ENCODE measurements at regions not wholly inside any gene's neighbourhood (a gene's known extent, or its start where the extent isn't known, plus 50 kb on each side); places are given as distances from the start of the nearest gene placed in this dataset.

DNA sequence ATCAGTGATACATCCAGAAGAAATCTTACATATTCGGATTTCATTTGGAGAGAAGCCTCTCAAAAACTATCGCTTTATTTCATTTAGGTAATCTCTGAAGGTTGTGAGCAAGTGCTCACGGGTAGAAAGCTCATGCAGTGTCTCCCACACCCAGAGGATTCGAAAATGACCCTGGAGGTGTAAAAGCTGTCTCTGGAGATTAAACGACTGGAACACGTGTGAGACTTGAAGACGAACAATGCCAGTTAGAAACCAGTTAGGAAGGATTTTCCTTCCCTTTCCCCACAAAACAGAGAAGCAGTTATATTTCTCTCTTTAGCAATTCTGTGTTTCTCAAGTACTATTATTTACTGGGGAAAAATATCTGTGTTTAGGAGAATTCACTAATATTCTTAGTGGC, 92.5 kb upstream of the CD55 start:
- H3K27ac Mint-ChIP-seq: no peak overlapping the region
- no peaks in the 10 kb centered on the region for H3K4me1 Mint-ChIP-seq (ENCODE audit: low read depth)

DNA sequence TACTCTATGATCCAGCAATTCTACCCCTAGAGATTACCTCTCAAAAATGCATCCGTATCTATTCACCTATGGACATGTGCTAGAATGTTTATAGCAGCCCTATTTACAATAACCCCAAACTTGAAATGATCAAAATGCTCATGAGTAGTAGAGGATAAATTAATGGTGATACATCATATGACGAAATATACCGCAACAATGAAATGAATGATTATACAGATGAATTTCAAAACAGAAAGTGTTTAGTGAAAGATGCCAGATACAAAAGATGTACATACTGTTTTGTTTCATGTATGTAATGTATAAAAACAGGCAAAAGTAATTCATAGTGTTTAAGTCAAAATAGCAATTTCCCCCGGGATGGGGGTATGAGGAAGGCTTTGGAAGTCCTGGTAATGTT, 91.0 kb upstream of the CD55 start:
- H3K4me1 Mint-ChIP-seq (ENCODE audit: low read depth): no peaks in the 10 kb centered on the region

More for the DNA sequence above, 92.5 kb upstream of the CD55 start:
- Mint-ChIP-seq H3K9me3 (no peaks in the 10 kb centered on the region), H3K4me3 (no peak overlapping the region), H3K36me3 (ENCODE audit: low read depth) (no peaks in the 10 kb centered on the region), H3K27me3 (no peaks in the 10 kb centered on the region)

DNA sequence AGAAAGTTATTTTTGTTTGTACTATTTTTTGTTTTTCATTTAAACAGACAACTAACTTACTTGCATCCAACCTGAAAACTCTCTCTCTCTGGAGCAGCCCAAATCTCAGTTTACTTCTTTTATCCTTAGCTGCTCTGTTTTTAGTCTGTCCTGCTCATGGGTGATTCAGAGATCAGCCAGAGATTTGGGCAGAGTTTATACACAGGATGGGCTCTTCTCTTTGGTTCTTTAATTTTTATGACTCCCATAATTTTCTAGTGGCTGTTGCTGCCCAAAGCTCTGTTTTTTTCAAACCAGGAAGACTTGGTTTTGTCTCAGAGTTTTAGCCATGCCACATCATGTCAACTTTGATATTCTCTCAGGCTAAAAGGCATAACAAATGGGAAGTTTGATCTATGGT, 86.8 kb upstream of the CD55 start:
- Mint-ChIP-seq H3K4me1 (ENCODE audit: low read depth) (no peaks in the 10 kb centered on the region), H3K27ac (no peak overlapping the region), H3K27me3 (peaks cover 6% of the 10 kb centered on the region), H3K4me3 (no peak overlapping the region), H3K36me3 (ENCODE audit: low read depth) (no peaks in the 10 kb centered on the region), H3K9me3 (no peaks in the 10 kb centered on the region)

More for the DNA sequence above, 91.0 kb upstream of the CD55 start:
- no peaks in the 10 kb centered on the region for H3K9me3 Mint-ChIP-seq
- H3K27ac Mint-ChIP-seq: no peak overlapping the region
- no peak overlapping the region for H3K4me3 Mint-ChIP-seq
- H3K27me3 Mint-ChIP-seq: no peaks in the 10 kb centered on the region
- H3K36me3 Mint-ChIP-seq (ENCODE audit: low read depth): no peaks in the 10 kb centered on the region

DNA sequence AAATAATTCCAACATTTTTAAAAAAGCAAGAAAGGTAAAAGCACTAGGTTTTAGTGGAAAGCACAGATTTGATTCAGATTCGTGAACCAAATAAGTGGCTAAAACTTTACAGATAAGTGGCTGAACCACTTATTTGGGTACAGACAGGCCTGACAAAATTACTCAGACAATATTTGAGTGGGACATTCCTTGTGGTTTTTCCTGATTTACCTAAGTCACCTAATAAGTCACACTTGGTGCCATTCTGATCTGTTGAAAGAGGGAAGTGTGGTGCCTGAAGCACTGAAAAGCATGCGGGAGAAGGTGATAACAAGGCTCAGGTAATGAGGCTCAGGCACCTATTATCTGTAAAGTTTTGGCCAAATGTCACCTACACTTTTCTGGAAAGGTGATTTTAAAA, 81.6 kb upstream of the CD55 start:
- H3K27ac Mint-ChIP-seq: no peak overlapping the region
- H3K27me3 Mint-ChIP-seq: peaks cover 6% of the 10 kb centered on the region
- no peaks in the 10 kb centered on the region for H3K36me3 Mint-ChIP-seq (ENCODE audit: low read depth)
- no peaks in the 10 kb centered on the region for H3K9me3 Mint-ChIP-seq
- H3K4me1 Mint-ChIP-seq (ENCODE audit: low read depth): peaks cover under 1% of the 10 kb centered on the region
- no peak overlapping the region for H3K4me3 Mint-ChIP-seq

DNA sequence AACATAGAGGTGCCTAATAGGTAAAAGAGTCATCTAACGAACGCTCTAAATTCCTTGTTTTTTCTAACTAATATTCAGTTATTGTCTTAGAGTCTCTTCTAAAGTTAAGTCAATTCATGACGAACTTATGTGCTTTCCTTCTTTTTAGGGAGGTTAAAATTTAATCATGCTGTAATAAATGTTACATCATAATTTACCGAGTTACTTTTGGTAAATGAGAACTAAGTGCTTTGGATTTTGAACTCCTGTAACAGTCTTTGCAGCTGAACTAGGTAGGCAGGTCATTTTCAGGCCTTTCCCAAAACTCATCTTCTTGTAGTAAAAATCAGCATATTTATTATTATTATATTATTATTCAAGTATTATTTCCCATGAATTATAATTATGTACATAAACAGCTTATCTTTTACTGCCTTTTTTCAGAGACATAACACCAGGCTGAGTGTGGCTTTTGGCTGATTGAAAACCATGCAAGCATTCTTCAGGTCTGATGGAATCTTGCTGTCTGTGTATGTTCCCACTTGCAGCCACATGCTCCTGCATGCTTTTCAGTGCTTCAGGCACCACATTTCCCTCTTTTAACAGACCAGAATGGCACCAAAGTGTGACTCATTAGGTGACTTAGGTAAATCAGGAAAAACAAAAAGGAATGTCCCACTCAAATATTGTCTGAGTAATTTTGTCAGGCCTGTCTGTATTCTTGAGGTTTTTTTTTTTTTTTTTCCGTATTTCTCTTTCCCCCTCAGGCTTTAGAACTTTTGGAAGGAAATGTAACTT, 81.0 kb upstream of the CD55 start:
- H3K27ac Mint-ChIP-seq: no peak overlapping the region
- no peaks in the 10 kb centered on the region for H3K9me3 Mint-ChIP-seq
- H3K27me3 Mint-ChIP-seq: peaks cover 6% of the 10 kb centered on the region
- no peak overlapping the region for H3K4me3 Mint-ChIP-seq
- no peaks in the 10 kb centered on the region for H3K36me3 Mint-ChIP-seq (ENCODE audit: low read depth)
- H3K4me1 Mint-ChIP-seq (ENCODE audit: low read depth): peaks cover 4% of the 10 kb centered on the region

DNA sequence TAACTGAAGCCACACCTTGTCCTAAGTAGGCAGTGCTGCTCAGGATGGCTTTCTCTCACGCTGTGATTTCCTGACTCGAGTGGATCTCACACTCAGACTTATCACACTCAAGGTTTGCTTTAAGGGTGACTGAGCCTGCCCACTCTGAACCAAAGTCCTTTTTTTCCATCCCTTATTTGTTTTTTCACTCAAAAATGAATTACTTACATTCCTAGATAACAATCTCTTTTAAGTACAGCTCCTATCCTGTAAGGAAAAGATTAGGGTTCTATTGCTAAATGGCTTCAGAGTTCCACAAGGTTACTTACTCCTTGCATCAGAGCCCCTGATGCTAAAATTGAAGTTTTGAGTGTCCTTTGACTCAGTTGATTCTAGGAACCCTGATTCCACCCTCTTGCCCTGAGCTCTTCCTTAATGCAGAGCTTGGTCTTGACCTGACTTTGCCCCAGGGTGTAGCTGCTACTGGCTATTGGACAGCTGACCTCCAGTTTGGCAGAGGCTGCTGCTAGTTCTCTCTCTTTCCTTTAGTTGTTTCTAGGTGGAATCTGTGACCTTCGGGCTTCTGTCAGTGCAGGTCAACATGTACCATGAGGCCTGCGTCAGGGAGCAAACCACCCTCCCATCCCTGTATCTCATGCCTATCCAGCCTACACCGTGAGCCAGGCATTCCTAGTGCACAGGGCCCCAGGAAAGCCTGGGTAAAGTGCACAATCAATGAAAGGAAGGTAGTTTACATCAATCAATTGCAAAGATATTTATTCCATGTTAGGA, 80.1 kb upstream of the CD55 start:
- Mint-ChIP-seq H3K27me3 (peaks cover 6% of the 10 kb centered on the region), H3K4me3 (no peak overlapping the region), H3K4me1 (ENCODE audit: low read depth) (peaks cover 4% of the 10 kb centered on the region), H3K36me3 (ENCODE audit: low read depth) (no peaks in the 10 kb centered on the region), H3K9me3 (no peaks in the 10 kb centered on the region), H3K27ac (no peak overlapping the region)

DNA sequence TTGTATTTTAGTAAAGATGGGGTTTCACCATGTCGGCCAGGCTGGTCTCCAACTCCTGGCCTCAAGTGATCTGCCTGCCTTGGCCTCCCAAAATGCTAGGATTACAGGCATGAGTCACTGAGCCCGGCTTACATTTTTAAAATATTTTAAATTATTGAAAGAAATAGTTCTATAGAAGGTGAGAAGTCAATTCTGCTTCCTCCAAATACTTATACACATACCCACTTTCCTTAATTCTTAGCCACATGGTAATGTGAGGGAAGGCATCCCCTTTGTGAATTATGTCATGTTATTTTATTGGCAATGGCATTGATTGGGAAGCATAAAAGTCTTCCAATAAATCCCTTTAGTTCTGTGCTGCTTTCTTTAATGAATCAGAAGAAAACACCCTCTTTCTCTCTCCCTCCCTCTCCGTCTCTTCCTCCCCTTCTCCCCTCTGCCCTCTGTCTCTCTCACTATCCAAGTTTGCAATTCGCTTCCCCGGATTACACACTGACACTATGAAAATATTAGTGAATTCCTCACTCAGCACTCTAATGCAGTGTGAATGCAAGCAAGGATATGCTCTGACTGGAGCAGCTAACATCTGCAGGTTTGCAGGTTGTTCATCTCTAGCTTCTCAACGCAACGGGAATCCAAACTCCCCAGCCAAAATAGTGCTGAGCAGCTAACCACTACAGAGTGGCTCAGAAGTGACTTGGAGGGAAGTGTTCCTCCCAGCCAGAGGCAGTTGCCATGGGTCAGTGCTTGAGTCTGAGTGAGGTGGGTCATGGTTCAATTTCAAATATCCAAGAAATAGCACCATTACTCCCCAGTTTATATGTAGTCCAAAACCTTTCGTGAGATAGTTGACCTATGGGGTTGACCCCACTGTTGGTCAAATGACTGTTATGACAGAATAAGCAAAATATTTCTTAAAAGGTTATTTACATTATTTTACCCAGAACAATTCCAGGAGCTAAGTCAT, 77.8 kb upstream of the CD55 start:
- no peaks in the 10 kb centered on the region for H3K9me3 Mint-ChIP-seq
- H3K36me3 Mint-ChIP-seq (ENCODE audit: low read depth): no peaks in the 10 kb centered on the region
- peaks cover 1% of the 10 kb centered on the region for H3K27me3 Mint-ChIP-seq
- peaks cover 4% of the 10 kb centered on the region for H3K4me1 Mint-ChIP-seq (ENCODE audit: low read depth)
- H3K27ac Mint-ChIP-seq: no peak overlapping the region
- no peak overlapping the region for H3K4me3 Mint-ChIP-seq

DNA sequence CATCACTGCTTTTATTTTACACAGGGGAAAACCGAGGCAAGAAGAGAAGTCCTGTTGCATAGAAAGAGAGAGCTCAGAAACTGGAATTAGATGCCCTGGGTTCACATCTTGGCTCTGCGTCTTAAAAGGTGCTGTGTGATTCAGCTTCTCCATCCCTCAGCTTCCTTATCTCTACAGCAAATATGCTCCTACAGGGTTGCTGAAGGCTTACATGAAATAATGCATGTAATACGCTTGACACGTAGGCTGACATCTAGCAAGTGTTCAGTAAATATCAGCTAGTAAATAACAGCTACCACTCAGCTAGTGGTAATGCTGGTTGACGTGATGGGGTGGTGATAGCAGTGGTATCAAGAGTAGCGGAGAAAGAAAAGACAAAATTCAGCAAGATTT, 77.1 kb upstream of the CD55 start:
- Mint-ChIP-seq H3K27me3 (no peaks in the 10 kb centered on the region), H3K9me3 (no peaks in the 10 kb centered on the region), H3K4me1 (ENCODE audit: low read depth) (peaks cover 4% of the 10 kb centered on the region), H3K27ac (no peak overlapping the region), H3K36me3 (ENCODE audit: low read depth) (no peaks in the 10 kb centered on the region), H3K4me3 (no peak overlapping the region)

DNA sequence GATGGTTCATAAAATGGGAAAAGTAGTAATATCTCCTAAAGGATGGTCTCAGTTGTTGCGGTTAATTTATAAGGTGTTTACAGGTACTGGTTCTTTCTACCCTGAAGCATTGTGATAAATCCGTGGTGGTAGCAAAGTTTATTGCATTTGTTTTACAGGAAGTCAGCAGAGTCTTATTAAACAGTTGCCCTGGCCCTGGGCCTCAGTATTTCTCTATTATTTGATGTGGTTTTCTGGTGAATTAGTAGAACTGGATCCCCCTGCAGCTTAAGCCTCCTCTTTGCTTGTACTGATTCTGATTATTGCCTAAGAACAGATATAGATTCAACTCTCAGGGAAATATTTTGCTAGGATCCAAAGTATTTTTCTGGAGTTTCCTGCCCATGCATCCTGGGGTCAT, 76.4 kb upstream of the CD55 start:
- Mint-ChIP-seq H3K36me3 (ENCODE audit: low read depth) (no peaks in the 10 kb centered on the region), H3K4me1 (ENCODE audit: low read depth) (peaks cover 4% of the 10 kb centered on the region), H3K27ac (no peak overlapping the region), H3K9me3 (no peaks in the 10 kb centered on the region), H3K4me3 (no peak overlapping the region), H3K27me3 (no peaks in the 10 kb centered on the region)

DNA sequence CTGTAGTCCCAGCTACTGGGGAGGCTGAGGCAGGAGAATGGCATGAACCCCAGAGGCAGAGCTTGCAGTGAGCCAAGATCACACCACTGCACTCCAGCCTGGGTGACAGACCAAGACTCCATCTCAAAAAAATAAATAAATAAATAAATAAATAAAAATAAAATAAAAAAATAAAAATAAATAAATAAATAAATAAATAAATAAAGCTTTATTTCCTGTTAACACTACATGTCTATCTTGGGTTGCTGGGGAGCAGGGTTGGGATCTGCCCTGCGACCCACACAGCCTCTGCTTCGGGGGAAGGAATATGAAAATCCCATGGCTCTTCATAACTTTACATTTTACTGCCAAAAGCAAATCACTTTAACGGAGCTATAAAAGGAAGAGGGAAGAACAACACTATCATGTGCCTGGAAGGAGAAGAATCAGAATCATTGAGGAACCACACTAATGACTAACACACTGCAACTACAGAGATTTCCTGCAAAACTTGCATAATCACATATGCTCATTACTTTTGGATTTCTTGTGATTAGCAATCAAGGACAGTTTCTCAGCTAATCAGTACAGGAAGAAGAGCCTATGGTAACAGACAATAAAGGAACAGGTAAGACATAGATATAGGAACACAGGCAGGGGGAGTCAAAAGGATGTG, 72.8 kb upstream of the CD55 start:
- Mint-ChIP-seq H3K27me3 (no peaks in the 10 kb centered on the region), H3K36me3 (ENCODE audit: low read depth) (no peaks in the 10 kb centered on the region), H3K4me1 (ENCODE audit: low read depth) (peaks cover 4% of the 10 kb centered on the region), H3K27ac (no peak overlapping the region), H3K9me3 (no peaks in the 10 kb centered on the region), H3K4me3 (no peak overlapping the region)

DNA sequence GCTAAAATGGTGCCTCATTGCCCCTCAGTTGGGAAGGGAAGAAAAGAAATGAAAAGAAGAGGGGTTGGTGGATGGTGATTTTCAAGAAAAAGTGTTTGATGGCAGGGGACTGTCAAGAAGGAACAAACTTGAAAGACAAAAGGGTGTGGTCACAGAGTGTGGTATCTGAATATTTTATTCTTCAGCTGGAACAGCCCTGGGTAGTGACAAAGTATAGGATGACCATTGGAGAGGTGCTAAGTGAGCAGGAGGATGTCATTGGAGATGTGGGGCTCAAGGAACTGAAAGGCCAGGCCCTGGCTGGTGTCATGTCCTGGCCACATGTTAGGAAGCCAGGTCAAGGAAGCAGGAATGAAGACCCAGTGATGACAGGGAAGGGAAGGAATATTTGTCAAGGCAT, 71.0 kb upstream of the CD55 start:
- no peak overlapping the region for H3K27ac Mint-ChIP-seq
- peaks cover 11% of the 10 kb centered on the region for H3K36me3 Mint-ChIP-seq (ENCODE audit: low read depth)
- peaks cover 4% of the 10 kb centered on the region for H3K9me3 Mint-ChIP-seq
- H3K4me1 Mint-ChIP-seq (ENCODE audit: low read depth): no peaks in the 10 kb centered on the region
- H3K27me3 Mint-ChIP-seq: no peaks in the 10 kb centered on the region
- H3K4me3 Mint-ChIP-seq: no peak overlapping the region

DNA sequence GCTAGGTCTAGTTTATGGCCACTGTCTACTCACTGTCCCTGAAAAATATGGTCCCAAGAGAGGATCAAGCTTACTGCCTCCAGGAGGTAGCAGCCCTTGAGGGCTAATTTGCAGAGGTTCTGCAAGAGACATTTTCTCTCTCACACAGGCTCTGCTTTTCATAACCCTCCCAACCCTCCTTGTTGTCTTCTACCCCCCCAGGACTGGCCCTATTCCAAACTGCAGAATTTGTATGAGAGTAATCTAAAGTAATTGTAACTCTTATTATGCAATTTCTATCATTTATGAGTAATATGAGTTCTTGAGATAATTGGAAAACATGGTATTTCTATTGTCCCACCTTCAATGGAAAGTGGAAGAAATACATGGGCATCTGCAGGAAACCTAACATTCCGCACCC, 70.4 kb upstream of the CD55 start:
- no peak overlapping the region for H3K4me3 Mint-ChIP-seq
- H3K27me3 Mint-ChIP-seq: no peaks in the 10 kb centered on the region
- no peak overlapping the region for H3K27ac Mint-ChIP-seq
- peaks cover 4% of the 10 kb centered on the region for H3K9me3 Mint-ChIP-seq
- H3K4me1 Mint-ChIP-seq (ENCODE audit: low read depth): no peaks in the 10 kb centered on the region
- H3K36me3 Mint-ChIP-seq (ENCODE audit: low read depth): peaks cover 11% of the 10 kb centered on the region

DNA sequence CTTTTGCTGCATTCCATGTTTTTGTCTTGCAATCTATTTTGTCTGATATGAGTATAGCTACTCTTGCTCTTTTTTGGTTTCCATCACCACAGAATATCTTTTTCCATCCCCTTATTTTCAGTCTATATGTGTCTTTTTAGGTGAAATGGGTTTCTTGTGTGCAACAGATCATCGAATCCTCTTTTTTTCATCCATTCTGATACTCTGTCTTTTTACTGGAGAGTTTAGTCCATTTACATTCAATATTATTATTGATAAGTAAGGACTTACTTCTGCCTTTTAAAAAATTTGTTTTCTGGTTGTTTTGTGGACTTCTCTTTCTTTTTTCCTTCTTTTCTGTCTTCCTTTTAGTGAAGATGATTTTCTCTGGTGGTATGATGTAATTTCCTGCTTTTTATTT, 64.6 kb upstream of the CD55 start:
- no peak overlapping the region for H3K27ac Mint-ChIP-seq
- no peaks in the 10 kb centered on the region for H3K27me3 Mint-ChIP-seq
- peaks cover 11% of the 10 kb centered on the region for H3K36me3 Mint-ChIP-seq (ENCODE audit: low read depth)
- H3K4me1 Mint-ChIP-seq (ENCODE audit: low read depth): no peaks in the 10 kb centered on the region
- peaks cover 13% of the 10 kb centered on the region for H3K9me3 Mint-ChIP-seq
- no peak overlapping the region for H3K4me3 Mint-ChIP-seq

DNA sequence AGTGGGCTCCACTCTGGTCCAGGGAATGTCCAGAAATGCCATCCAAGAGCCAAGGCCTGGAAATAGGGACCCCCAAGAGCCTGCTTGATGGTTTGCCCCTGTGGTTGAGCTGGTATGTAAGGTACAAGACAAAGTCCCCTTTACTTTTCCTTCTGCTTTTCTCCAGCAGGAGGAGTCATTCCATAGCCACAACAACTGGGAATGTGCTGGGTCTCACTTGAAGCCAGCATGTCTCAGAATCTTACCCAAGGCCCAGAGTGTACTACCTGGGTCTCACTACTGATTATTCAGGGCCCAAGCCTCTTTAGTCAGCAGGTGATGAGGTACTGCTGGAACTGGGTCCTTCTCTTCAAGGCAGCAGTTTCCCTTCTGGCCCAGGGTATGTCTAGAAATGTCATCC, 62.1 kb upstream of the CD55 start:
- Mint-ChIP-seq H3K27me3 (no peaks in the 10 kb centered on the region), H3K27ac (no peak overlapping the region), H3K4me3 (no peak overlapping the region), H3K9me3 (peaks cover 13% of the 10 kb centered on the region), H3K4me1 (ENCODE audit: low read depth) (peaks cover 4% of the 10 kb centered on the region), H3K36me3 (ENCODE audit: low read depth) (peaks cover 9% of the 10 kb centered on the region)

Measured in stimulated activated naive CD8-positive, alpha-beta T cell treated with anti-CD3 and anti-CD28 coated beads, Interleukin-15, Interleukin-2, amounts not matched to agents 100 ng/mL and 50 ng/mL, for 24 hours (primary cell).